ENCODE measurements at regions not wholly inside any gene's neighbourhood (a gene's known extent, or its start where the extent isn't known, plus 50 kb on each side); places are given as distances from the start of the nearest gene placed in this dataset.
A peak's percentile ranks its signal among the peaks of the same experiment; 100 is the strongest.

- DNase-seq, result peak; percentile 74 to 79
- H3K9me3 ChIP-seq, result no peaks in the 10 kb centered on the region
- ChIA-PET CTCF (no interaction called here), POLR2A (no interaction called here)
- H3K4me3 ChIP-seq (ENCODE audit: low read depth, low read length), result no peak overlapping the region
- Mint-ChIP-seq H3K27me3 (ENCODE audit: insufficient read depth, unreplicated experiment) (no peaks in the 10 kb centered on the region), H3K4me1 (ENCODE audit: low read depth, unreplicated experiment) (no peaks in the 10 kb centered on the region), H3K9me3 (ENCODE audit: unreplicated experiment) (peaks cover 9% of the 10 kb centered on the region), H3K4me3 (ENCODE audit: unreplicated experiment) (no peak overlapping the region), H3K36me3 (ENCODE audit: insufficient read depth, unreplicated experiment) (no peaks in the 10 kb centered on the region), H3K27ac (ENCODE audit: unreplicated experiment) (no peak overlapping the region)
- intact Hi-C loops (cut with micrococcal nuclease; ENCODE audit: unreplicated experiment), result no loop called here
- no peaks in the 10 kb centered on the region for H3K36me3 ChIP-seq (ENCODE audit: control insufficient read depth, insufficient read depth, low read length)
- BruUV-seq (replicated peaks), result no TSS peak
- no peaks in the 10 kb centered on the region for H3K4me1 ChIP-seq
- H3K27me3 ChIP-seq (replicated peaks; ENCODE audit: control insufficient read depth, insufficient read depth, low read length), result no peaks in the 10 kb centered on the region
- TF ChIP-seq, protein P1, sequence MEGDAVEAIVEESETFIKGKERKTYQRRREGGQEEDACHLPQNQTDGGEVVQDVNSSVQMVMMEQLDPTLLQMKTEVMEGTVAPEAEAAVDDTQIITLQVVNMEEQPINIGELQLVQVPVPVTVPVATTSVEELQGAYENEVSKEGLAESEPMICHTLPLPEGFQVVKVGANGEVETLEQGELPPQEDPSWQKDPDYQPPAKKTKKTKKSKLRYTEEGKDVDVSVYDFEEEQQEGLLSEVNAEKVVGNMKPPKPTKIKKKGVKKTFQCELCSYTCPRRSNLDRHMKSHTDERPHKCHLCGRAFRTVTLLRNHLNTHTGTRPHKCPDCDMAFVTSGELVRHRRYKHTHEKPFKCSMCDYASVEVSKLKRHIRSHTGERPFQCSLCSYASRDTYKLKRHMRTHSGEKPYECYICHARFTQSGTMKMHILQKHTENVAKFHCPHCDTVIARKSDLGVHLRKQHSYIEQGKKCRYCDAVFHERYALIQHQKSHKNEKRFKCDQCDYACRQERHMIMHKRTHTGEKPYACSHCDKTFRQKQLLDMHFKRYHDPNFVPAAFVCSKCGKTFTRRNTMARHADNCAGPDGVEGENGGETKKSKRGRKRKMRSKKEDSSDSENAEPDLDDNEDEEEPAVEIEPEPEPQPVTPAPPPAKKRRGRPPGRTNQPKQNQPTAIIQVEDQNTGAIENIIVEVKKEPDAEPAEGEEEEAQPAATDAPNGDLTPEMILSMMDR (IDR thresholded peaks at IDR 0.05; ENCODE audit: insufficient read depth in 1 of 2, low read depth in 1 of 2, low read length in 1 of 2, severe bottlenecking in 1 of 2, unreplicated experiment in 1 of 2), result peak; percentile 47 to 58
Observed at GRCh38 chr15:19987389-19988048, 554.1 kb downstream of the GOLGA6L6 start.

- POLR2A ChIA-PET, result no interaction called here
- Mint-ChIP-seq H3K4me1 (ENCODE audit: low read depth, unreplicated experiment) (no peaks in the 10 kb centered on the region), H3K36me3 (ENCODE audit: insufficient read depth, unreplicated experiment) (no peaks in the 10 kb centered on the region), H3K9me3 (ENCODE audit: unreplicated experiment) (no peaks in the 10 kb centered on the region), H3K27ac (ENCODE audit: unreplicated experiment) (no peak overlapping the region), H3K27me3 (ENCODE audit: insufficient read depth, unreplicated experiment) (no peaks in the 10 kb centered on the region), H3K4me3 (ENCODE audit: unreplicated experiment) (no peak overlapping the region)
- no TSS peak for BruUV-seq (replicated peaks)
- CTCF ChIA-PET, result no interaction called here
- H3K36me3 ChIP-seq (ENCODE audit: control insufficient read depth, insufficient read depth, low read length), result no peaks in the 10 kb centered on the region
- no peaks in the 10 kb centered on the region for H3K4me1 ChIP-seq
- no peak for DNase-seq
- H3K27me3 ChIP-seq (replicated peaks; ENCODE audit: control insufficient read depth, insufficient read depth, low read length), result no peaks in the 10 kb centered on the region
- H3K9me3 ChIP-seq, result no peaks in the 10 kb centered on the region
- TF ChIP-seq, protein P1 (IDR thresholded peaks at IDR 0.05; ENCODE audit: insufficient read depth in 1 of 2, low read depth in 1 of 2, low read length in 1 of 2, severe bottlenecking in 1 of 2, unreplicated experiment in 1 of 2), result no peak
- intact Hi-C loops (cut with micrococcal nuclease; ENCODE audit: unreplicated experiment), result no loop called here
- no peak overlapping the region for H3K4me3 ChIP-seq (ENCODE audit: low read depth, low read length)
Observed at GRCh38 chr15:19984101-19984500, 557.5 kb downstream of the GOLGA6L6 start.

GRCh38 chr15:19974998-19975397 is 566.6 kb downstream of the GOLGA6L6 start:
- no peaks in the 10 kb centered on the region for H3K27me3 Mint-ChIP-seq (ENCODE audit: insufficient read depth, unreplicated experiment)
- intact Hi-C loops (cut with micrococcal nuclease; ENCODE audit: unreplicated experiment), result no loop called here
- CTCF ChIA-PET, result no interaction called here
- TF ChIP-seq, protein P1 (IDR thresholded peaks at IDR 0.05; ENCODE audit: insufficient read depth in 1 of 2, low read depth in 1 of 2, low read length in 1 of 2, severe bottlenecking in 1 of 2, unreplicated experiment in 1 of 2), result no peak
- H3K4me3 Mint-ChIP-seq (ENCODE audit: unreplicated experiment), result no peak overlapping the region
- no peak overlapping the region for H3K4me3 ChIP-seq (ENCODE audit: low read depth, low read length)
- no peaks in the 10 kb centered on the region for H3K9me3 ChIP-seq
- H3K9me3 Mint-ChIP-seq (ENCODE audit: unreplicated experiment), result peaks cover 24% of the 10 kb centered on the region
- POLR2A ChIA-PET, result no interaction called here
- BruUV-seq (replicated peaks), result no TSS peak
- DNase-seq, result no peak
- H3K27ac Mint-ChIP-seq (ENCODE audit: unreplicated experiment), result no peak overlapping the region
- H3K27me3 ChIP-seq (replicated peaks; ENCODE audit: control insufficient read depth, insufficient read depth, low read length), result no peaks in the 10 kb centered on the region
- no peaks in the 10 kb centered on the region for H3K36me3 ChIP-seq (ENCODE audit: control insufficient read depth, insufficient read depth, low read length)
- H3K4me1 ChIP-seq, result no peaks in the 10 kb centered on the region
- H3K4me1 Mint-ChIP-seq (ENCODE audit: low read depth, unreplicated experiment), result peaks cover 11% of the 10 kb centered on the region
- H3K36me3 Mint-ChIP-seq (ENCODE audit: insufficient read depth, unreplicated experiment), result no peaks in the 10 kb centered on the region
